ENCODE measurements at regions not wholly inside any gene's neighbourhood (a gene's known extent, or its start where the extent isn't known, plus 50 kb on each side); places are given as distances from the start of the nearest gene placed in this dataset.

DNA sequence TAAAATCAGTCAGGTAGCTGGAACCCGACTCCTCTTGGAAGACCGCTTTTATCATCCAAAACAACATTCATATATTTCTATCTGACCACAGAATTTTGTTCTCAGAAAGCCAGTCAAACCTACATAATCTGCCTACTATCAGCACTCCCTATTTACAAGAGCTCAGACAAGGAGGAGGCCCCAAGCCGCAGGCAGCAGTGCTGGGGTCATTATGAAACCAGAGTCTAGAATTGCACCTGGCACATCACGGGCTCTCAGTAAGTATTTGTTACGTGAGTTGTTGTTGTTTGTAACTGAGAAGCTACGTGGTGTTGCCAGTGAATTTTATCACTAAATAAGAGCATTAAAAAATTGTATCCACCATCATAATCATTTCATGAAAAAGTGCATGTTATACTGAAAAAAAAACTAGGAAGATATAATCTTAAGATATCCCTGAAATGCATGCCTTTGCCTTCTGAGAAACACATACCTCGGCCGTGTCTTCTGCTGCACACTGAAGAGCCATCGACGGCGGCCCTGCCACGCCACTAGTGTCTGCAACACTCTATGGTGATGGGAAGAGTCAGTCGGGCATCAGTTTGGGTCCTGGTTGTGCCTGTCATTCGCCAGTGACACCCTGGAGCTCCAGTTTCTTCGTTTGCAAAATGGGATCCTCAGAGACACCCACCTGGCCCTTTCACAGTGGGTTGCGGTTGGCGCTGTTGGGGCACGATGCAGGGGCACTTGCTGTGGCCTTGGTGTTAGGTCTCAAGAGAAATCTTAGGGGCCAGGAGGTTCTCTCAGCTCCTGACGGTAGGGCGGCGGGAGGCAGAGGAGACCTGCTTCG, 505.9 kb downstream of the EIPR1 start:
- DNase-seq (ENCODE audit: low read depth), result no peak

DNA sequence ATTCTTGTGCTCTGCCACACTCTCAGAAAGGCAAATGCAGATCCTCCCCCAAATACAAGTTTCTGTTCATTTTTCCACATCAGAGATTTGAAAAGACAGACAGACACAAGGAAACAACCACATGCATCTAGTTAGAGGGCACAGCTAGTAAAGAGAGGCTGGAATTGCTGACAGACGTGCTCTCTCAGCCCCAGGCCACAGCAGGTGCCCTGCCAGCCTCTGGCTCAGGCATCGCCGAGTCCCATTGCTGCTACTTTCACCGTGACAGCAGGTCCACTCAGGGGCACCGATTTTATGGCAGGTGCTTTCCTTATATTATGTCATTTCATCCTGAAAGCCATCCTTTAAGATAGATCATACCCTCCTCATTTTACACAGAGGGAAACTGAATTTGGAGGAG, 507.5 kb downstream of the EIPR1 start:
- no peak for DNase-seq (ENCODE audit: low read depth)

DNA sequence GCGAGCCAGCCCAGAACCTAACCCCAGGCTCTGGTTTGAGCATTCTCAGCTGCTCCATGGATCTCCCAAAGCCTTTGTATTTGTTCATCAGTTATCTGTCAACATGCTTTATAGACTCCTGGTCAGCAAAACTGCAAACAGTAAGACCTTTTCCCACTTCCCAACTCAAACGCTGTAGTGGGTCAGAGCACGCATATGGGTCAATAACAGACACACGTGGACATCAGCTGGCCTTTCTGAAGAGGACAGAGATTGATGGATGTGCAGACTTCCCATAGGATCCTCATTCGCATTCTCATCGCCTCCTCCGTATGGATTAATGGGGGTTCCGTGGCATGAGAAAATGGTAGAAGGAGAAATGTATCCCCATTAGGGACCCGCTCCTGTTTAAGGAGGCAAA, 508.1 kb downstream of the EIPR1 start:
- DNase-seq (ENCODE audit: low read depth), result no peak

GRCh38 chr2:2868085-2868484, 509.5 kb downstream of the EIPR1 start:
- DNase-seq (ENCODE audit: low read depth), result no peak

- no peak for DNase-seq (ENCODE audit: low read depth)
Measured at GRCh38 chr2:2867397-2867979, 510.1 kb downstream of the EIPR1 start.

- DNase-seq (ENCODE audit: low read depth), result no peak
Measured at GRCh38 chr2:2866459-2866858, 511.2 kb downstream of the EIPR1 start.

DNA sequence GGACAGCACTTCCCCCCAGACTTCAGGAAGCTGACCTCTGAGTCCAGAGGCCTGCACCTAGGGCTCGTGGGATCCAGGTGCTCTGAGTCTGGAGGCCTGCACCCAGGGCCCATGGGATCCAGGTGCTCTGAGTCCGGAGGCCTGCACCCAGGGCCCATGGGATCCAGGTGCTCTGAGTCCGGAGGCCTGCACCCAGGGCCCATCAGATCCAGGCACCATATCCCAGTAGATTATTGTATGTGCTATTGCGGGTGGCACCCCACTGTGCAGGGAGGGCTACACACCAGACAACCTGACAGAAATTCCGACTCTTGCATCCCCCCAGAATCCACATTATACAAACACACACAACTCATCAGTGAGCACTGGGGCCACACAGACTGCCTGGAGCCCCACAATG, 515.2 kb downstream of the EIPR1 start:
- DNase-seq (ENCODE audit: low read depth), result no peak

DNA sequence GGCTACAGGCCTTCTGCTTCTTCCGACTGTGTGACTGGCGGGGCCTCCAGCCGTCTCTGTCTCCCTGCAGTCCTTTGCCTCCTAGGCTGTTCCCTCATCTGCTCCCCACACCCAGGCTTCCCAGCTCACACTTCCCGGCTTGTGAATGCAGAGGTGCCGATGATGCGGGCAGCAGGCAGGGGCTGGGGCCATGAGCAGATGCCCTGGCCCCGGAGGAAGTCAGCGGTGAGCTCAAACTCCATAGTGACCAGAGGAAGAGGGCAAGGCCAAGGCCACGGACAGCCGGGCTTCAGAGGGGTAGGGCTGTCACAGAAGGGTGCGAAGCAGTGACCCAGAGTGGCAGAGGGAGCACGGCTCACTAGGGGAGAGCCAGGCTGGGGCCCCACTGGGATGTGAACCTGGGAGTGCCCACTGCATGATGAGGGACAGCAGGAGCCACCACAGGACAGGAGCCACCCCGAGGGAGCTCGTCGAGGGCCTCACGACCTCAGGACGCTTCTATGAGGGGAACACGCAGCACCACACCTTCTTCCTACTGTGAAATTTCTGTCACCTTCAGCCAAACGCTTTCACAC, 515.9 kb downstream of the EIPR1 start:
- no peak for DNase-seq (ENCODE audit: low read depth)

- DNase-seq (ENCODE audit: low read depth), result no peak
Measured at GRCh38 chr2:2860589-2861300, 516.9 kb downstream of the EIPR1 start.

GRCh38 chr2:2859732-2860131, 517.9 kb downstream of the EIPR1 start:
- no peak for DNase-seq (ENCODE audit: low read depth)

- DNase-seq (ENCODE audit: low read depth), result no peak
Measured at GRCh38 chr2:2859164-2859563, 518.5 kb downstream of the EIPR1 start.

DNA sequence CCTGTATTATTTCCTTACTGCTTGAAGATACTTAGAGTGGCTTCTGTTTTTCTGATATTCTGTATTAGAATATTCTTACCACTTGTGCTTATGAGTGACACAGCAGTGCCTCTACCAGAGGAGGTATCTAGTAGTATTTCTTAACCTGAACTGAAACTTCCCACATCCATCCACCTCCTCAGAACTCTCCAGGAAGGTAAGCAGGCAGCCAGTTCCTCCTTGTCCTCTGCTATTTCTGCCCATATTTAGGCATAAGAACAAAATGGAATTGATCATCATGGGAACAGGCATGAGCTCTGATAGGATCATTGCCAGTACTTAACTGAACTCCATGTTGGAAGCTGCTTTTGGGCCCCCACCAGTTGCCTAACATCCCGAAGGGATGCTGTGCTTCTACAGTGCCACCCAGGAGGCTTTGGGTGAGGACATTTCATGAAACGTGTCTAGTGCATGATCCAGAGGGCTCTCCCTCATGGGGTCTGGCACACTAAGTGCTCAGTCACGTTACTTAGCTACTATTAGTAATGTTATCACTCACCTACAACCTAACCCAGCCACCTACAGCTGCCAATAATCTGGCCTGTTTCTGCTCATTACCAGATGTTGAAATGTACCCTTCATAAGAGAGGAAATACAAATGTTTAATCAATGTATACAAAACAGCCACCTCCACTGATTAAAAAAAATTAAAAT, 520.7 kb downstream of the EIPR1 start:
- no peak for DNase-seq (ENCODE audit: low read depth)

- DNase-seq (ENCODE audit: low read depth), result no peak
Measured at GRCh38 chr2:2855297-2855696, 522.3 kb downstream of the EIPR1 start.

DNA sequence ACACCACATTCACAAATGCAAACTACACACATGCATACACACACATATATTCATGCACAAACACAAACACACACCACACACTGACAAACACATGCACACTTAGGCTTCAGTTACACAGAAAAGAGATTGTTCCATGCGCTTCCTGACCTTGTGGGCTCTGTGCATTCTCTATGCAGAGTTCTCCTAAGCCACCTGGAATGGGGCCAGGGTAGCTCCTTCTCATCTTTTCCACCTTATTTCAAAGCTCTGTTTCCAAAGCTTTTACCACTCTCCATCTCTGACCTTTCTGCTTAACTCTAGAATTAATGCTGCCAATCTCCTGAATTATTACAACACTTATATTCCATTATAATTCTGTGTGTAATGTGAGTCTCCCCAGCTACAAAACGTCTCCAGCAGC, 522.3 kb upstream of the MYT1L start:
- DNase-seq (ENCODE audit: low read depth), result no peak

- DNase-seq (ENCODE audit: low read depth), result no peak
Measured at GRCh38 chr2:2851806-2852777, 521.0 kb upstream of the MYT1L start.

GRCh38 chr2:2851316-2851715, 520.2 kb upstream of the MYT1L start:
- DNase-seq (ENCODE audit: low read depth), result no peak

- no peak for DNase-seq (ENCODE audit: low read depth)
Measured at GRCh38 chr2:2850859-2851258, 519.8 kb upstream of the MYT1L start.

GRCh38 chr2:2850218-2850755, 519.2 kb upstream of the MYT1L start:
- DNase-seq (ENCODE audit: low read depth), result no peak

GRCh38 chr2:2849464-2850217, 518.6 kb upstream of the MYT1L start:
- DNase-seq (ENCODE audit: low read depth), result no peak

Measured in GM04503 (cell line).